SKM-1 treated with dmso at 0.1 percent for 144 hours (cell line): ENCODE measurements at regions not wholly inside any gene's neighbourhood (a gene's known extent, or its start where the extent isn't known, plus 50 kb on each side); places are given as distances from the start of the nearest gene placed in this dataset.

Experiments used
- DNase-seq: peaks from one replicate; lab custom pipeline; 2025; ENCODE audit not compliant: unreplicated experiment; lab: John Stamatoyannopoulos, UW

DNA sequence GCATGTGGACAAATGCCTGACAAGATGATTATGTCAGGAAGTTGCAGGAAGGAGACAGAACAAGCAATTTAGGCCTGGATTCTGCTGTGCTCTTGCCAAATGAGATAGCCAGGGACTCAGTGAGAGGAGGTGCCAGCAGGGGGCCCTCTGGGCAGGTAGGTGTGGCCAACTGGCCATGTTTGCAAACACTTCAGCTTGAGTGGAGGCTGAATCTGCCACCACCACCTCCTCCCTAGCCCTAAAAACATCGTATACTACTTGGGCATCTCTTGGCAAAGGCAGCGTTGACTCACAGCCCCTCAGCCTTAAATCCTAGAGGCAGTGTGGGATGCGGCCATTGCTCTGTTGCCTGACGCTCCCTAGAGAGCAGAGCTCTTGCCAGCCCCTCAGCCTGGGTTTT is 95.1 kb upstream of the PLET1 start:
- DNase-seq: no peak

DNA sequence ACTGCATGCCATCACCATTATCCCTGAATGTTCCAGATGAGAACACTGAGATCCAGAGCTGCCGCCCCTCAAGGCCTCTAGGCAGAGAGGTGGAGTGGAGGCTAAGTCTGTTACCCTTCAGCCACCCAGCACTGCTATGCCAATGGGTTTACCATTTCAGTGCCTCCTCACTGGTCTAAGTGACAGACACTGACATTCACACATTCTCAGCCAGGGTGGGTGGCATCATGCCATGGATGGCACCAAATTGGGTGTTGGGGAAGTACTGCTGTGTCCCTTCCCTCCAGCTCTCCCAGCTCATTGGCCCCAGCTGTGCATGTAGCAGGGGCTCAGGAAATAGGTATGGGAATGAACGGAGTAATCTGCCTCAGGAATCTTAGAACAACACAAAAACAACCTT is 96.8 kb upstream of the PLET1 start:
- DNase-seq: no peak

DNA sequence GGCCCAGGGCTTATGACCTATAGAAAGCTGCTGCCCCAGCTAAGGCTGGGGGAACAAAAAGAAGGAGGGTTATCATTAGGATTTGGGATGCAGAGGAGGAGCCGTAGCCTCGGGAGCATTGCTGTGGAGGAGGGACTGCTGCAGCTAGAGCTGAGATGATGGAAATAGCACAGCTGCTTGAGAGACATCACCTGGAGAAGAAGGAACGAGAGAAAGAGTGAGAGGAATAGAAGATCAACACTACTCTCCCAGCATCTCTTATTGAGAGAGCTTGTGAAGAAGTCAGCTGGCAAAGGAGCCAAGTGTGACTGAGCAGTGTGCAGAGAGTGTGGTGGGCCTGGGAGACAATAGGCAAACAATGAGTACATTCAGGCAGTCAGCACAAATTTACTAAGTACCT is 100.7 kb upstream of the PLET1 start:
- DNase-seq: no peak

DNA sequence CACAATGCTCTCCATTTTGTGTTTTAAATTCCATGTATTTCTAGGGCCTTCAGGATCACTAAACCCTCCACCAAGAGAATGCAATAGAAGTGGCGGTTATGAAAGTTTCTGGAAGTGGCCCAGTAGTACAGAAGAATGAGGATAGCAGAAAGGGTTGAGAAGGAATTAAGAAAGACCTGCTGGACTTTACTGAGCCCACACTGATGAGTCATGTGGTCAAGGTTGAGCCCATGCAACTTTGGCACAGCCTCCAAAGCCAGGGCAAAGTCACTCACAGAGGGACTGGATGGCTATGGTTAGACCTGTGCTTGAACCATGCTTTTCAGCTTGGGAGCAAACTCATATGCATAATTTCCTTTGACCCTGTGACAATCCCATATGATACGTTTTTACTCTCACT is 102.9 kb upstream of the PLET1 start:
- DNase-seq: no peak

DNA sequence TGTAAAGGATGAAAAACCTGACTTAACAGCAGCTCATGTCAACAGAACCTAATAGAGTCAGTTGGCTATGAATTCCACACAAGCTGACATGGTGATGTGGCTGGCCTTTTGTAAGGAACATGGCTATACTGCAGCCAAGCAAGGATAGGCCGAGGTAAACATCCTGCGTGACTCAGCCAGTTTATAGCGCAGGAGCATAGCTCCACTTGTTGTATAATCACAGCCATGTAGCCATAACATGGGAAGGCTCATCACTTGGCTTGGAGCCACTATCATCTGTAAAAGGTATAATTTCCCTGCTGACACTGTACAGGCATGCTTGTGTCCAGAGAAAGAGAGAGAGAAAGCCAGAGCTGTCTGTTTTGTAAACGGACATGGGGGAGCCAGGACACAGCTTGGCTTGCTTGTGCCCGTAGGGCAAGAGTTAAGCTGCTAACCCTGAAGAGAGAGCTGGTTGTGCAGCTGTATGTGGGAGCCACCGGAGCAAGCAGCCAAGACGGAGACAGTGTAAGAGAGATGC is 104.4 kb upstream of the PLET1 start:
- DNase-seq: no peak

DNA sequence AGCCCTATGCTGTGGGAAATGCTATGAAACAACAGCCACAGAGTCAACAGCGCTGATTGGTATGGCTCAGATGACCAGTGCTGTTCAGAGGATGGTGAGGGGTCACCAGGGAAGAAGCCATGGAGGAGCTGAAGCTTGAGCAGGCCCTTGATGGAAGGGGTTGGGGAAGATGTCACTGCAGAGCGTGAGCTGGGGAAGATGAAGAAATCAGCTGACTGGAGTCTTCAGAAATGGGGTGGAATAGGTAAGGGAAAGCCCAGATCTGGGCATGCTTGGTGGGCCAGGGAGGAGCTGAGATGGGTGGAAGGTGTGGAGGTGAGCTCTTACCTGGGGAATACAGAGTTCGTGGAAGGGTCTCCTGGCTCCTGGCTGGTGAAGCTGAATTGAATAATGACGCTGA is 105.4 kb upstream of the PLET1 start:
- no peak for DNase-seq

DNA sequence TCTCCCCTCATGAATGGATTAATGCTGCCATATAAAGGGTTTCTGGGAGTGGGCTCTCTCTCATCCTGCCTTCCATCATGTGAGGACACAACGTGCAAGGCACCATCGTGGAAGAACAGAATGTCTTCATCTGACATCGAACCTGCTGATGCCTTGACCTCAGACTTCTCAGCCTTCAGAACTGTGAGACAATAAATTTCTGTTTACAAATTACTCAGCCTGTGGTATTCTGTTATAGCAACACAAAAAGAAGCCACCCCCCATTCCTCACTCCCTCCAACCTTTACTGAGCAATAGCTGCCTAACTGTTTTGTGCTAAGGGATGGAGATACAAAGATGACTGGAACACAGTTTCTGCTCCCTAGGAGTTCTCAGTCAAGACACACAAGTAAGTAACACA is 106.1 kb upstream of the PLET1 start:
- DNase-seq: no peak

DNA sequence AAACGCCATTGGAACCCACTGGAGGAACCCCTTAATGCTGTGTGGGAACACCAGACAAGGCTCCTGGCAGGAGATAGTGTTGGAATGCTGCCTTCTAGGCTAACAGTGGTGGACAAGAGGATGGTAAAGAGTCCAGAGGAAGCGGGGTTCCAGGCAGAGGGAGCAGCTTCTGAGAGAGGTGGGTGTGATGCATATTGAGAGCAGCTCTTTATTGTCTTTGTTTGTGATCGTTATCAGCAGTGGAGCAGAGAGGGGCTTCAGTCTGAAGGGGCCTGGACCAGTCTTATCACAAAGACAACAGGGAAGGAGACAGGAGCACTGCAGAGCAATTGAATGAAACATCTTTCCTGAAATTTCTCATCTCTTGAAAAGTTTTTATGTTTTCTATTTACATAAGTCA is 106.8 kb upstream of the PLET1 start:
- no peak for DNase-seq

DNA sequence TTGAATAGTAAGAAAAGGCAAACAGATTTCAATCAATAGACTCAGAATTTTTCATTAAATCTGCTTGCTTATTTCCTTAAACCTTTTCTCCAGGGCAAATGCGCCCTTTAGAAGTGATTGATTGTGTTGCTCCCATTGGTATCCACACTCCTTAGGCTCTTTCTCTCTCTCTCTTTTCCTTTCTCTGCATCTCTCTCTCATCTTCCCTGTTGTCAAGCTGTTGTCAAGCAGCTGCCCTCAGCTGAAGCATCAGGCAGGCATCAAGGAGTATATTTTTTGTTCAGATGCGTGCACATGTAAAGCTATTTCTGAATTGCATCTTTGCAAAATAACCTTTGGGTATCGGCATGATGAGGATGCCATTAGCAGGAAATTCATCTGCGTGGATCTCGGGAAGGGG is 107.2 kb upstream of the PLET1 start:
- no peak for DNase-seq

DNA sequence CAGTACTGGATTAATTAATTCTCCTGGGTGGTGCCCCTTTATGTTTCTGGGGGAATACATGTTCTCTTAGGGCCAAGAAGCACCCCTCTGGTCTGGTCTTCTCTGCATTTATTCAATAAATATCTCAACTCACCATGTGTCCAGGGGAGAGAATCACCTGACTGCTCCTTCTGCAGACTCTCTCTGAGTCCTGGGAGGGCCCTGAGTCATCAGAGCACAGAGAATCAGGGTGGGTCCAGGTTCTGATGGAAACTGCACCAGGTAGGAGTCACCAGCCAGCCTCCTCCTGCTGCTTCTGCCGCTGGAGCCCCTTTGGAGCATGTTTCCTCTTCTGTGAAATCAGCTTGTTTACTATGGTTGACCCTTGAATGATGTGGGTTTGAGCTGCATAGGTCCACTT is 107.7 kb upstream of the PLET1 start:
- no peak for DNase-seq

DNA sequence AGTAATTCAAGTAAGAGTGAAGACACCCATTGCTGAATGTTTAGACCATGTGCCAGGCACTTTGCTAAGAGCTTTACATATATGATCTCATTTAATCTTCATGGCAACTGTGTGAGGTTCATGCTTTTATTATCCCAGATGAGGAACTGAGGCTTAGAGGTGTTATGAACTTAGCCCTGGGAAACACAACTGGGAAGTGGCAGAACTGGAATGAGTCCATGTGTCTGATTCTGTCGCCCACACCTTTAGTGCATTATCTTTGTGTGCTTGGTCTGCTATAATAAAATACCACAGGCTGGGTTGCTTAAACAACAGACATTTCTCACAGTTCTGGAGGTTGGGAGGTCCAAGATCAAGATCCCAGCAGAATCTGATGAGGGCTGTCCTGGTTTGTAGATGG is 108.7 kb upstream of the PLET1 start:
- DNase-seq: no peak

DNA sequence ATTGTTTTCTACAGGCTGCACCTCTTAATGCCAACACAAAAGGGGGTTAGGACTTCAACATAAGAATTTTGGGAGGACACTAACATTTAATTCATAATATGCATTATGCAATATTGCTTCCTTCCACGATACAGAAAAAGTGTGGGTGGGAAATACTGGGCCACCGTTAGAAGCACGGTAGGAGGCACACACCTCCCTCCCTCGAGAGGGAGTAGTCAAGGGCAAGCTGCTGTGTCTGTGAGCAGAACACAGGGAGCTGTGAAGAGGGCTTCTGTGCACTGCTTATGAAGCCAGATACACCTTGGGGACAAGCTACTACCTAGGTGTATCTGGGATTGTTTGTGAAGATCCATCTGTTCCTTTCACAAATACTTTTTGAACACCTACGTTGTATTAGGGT is 109.3 kb upstream of the PLET1 start:
- DNase-seq: no peak

DNA sequence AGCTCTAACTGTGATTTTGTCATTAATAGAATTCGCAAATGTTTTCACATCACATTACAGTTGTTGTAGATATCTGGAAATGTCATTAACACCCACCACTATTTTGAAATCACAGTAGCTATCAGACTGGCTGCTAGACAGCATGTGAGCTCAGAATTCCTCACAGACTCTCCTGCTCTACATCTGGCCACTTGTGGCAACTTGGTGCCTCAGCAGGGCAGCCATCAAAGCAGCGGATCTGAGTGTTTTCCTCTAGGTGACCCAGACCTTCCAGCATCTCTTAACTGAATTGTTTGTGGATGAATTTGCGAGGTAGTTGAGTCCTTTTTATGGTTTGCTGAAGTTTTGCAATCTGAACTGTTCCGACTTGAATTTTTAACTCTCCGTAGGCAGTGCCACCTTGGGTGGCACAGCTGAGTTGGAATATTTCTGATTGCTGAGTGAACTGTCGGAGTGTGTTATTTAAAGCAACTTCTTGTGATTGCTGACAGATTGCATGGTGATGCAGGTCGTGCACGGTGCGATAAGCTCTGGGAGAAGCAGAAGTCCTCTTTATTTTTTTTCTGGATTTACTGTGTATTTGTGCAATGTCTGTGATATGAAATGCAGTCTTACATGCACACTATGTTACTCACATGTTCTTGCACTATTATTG is 114.0 kb upstream of the PLET1 start:
- DNase-seq: no peak

DNA sequence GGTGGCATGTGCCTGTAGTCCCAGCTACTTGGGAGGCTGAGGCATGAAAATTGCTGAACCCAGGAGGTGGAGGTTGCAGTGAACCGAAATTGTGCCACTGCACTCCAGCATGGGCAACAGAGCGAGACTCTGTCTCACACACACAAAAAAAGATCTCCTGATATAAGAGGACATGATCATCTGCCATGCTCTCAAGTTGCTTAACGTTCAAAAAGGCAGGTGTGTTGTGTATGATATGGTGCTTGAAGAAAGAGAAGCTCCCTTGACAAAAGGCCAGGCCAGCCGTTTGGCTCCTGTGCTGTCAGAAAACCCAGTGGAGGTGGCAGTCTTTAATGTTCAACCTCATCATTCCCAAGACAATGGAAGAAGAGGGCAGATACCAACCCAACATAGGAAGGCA is 117.3 kb upstream of the PLET1 start:
- no peak for DNase-seq

DNA sequence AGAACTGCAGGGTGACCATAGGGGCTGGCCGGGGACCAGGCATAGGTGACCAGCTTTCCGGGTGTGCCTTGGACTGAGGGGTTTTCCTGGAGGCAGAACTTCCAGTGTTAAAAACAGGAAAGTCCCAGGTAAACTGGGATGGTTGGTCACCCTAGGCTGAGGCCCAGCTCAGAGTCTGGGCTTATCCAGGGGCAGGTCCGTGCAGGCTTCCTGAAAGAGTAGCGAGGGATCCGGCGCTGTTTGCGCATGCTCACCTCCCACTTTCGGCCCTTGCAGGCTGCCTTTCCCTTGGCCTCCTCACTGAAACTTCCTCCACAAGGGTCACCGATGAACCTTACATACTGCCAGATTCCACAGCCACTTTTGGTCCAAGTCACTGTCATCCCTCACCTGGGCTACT is 119.8 kb upstream of the PLET1 start:
- no peak for DNase-seq

DNA sequence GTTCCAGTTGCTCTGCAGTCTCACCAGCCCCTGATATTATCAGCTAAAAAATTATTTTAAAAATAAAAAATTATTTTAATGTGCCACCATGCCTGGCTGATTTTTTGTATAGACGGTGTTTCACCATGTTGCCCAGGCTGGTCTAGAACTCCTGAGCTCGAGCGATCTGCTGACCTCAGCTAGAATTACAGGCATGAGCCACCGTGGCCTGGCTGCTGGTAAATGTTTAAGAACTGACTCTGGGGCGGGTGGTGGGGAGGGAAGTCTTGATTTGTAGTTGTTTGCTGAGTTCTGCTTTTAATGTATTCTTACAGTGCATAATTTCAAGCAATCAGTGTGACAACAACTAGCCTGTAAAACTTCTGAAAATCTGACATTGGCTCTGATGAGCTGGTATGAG is 120.9 kb upstream of the PLET1 start:
- no peak for DNase-seq

DNA sequence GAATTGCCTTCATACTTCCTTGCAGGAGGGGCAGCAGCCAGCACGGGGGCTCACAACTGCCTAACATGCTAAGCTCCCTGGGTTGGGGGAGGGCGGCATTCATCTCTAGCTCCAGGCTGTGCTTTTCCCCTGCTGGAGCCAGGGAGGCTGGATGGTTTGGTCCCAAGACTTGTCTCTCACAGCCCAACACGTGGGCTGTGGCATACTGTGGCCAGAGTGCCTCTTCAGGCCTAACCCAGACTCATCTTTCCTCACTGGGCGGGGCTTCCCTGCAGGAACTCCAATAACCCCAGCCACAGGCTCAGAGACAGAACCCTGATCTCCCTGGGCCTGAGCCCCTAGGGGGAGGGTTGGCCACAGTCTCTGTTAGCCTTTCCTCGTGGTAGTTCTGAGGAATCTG is 121.9 kb upstream of the PLET1 start:
- no peak for DNase-seq

DNA sequence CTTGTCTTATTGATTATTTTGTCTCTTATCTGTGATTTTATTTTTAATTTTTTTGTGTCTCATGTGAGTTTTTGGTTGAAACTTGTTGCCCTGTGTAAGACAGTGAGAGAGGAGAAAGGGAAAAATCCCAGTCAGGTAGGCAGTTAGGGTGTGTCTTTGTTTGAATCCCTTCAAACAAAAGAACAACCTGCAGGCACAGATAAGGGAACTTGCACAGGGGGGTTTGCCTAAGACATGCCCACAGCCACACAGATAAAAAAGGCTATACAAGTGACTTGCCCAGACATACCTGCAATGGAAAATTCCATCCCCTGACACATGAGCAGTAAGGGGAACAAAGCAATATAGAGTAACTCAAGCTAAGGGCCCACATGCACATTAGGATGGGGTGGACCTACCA is 127.8 kb upstream of the PLET1 start:
- no peak for DNase-seq

DNA sequence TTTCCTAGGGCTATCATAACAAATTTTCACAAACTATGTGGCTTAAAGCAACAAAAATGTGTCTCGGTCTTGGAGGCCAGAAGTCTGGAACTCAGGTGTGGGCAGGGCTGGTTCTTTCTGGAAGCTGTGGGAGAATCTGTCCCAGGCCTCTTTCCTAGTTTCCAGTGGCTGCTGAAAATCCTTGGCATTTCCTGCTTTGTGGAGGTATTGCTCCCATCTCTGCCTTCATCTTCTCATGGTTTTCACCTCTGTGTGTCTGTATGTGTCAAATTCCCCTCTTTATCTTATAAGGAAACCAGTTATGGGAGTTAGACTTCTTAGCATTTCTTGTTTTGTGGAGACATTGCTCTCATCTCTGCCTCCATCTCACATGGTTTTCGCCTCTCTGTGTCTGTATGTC is 130.4 kb upstream of the PLET1 start:
- DNase-seq: no peak

DNA sequence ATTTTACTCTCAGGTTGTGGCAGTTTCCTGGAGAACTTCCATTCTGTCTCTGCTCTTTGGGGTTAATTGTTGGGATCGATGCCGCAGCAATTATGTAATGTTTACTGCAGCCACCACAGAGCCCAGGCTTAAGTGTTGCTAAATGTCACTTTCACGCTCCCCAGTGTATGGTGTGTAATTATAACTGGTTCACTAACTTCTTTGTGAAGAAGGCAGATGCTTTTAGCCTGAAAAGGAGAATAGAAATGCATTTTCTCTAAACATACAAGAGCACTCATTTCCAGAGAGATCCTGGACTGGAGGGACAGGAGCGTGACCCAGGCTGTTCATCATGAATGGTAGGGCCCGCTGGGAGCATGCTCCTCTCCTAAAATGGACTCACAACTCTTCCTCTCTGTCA is 132.2 kb upstream of the PLET1 start:
- no peak for DNase-seq

DNA sequence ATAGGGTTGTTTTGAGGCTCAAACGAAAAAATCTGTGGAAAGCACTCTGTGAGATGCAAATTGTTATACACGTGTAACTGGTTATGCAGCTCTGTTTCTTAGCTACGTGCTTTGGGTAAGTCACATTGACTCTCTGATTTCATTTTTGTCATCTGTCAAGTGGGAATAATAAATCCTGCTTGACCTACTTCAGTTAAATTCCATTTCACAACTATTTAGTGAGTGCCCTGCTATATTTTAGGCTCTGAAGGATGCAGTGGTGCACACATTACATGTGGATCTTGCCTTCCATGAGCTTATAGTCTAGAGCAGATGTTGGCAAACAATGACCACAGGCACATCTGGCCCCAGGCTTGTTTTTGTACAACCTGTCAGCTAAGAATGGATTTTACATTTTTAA is 133.6 kb upstream of the PLET1 start:
- no peak for DNase-seq

DNA sequence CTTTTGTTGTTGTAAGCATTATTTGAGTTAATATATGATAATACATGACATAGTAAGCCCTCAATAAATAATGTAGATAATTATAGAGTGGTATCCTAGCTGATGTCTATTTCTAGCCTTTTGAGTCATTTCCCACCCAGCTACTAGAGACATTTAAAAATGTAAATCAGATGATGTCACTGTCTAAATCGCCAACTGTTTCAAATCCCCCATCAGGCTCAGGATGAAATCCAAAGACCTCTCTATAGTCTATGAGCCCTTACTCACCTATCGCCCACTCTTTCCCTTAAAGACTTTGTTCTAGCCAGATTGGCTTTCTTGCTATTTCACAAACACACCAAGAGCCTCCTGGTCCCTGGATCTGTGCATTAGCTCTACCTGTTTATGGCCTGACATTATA is 135.4 kb upstream of the PLET1 start:
- DNase-seq: no peak

DNA sequence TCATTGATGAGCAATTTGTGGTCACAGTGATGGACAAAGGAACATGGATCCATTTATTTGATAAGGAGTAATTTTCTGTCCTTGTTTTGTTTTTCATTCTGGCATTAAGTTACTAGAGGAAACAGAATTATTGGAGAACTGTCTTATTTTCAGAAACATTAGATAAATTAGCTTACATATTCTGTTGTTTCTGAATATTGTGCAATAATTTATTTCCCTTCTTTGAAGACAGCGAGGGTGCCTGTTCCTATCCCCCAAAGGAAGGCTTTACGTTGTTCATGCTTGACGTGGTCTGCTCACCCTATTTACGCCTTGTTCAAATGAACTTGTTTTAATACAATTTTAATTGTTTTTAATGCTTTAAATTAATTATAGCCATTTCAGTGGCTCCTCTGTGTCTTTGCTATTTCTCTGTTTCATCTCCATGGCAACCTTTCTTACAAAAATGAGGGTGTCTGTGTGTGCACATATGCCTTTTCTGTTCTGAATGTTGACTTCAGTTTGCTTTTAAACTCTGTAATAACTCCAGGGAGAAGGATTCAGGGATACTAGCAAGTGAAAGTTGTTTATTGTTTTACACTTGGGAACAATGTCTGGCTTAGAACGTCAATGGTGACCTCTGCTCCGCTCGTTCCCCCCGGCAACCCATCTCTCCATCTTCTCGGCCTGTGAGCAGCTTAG is 138.3 kb upstream of the PLET1 start:
- no peak for DNase-seq
